ENCODE measurements at regions not wholly inside any gene's neighbourhood (a gene's known extent, or its start where the extent isn't known, plus 50 kb on each side); places are given as distances from the start of the nearest gene placed in this dataset.

DNA sequence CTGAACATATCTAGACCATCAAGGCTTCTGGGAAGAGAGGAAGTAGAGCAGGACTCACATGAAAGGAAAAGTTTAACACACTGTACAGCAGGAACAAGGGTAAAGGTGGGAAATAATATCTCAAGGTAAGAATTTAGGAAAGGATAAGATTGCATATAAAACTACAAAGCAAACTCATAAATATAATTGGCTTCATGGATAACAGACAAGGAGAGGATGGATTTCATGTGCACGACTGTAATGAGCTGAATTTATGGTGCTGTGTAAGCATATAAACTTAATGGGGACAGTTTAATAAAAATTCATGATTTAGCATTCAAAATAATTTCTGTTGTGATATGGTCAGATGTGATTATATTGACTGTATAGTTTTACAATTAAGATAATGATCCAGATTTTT is 298.0 kb downstream of the GXYLT1 start:
- TF ChIP-seq, protein P1, sequence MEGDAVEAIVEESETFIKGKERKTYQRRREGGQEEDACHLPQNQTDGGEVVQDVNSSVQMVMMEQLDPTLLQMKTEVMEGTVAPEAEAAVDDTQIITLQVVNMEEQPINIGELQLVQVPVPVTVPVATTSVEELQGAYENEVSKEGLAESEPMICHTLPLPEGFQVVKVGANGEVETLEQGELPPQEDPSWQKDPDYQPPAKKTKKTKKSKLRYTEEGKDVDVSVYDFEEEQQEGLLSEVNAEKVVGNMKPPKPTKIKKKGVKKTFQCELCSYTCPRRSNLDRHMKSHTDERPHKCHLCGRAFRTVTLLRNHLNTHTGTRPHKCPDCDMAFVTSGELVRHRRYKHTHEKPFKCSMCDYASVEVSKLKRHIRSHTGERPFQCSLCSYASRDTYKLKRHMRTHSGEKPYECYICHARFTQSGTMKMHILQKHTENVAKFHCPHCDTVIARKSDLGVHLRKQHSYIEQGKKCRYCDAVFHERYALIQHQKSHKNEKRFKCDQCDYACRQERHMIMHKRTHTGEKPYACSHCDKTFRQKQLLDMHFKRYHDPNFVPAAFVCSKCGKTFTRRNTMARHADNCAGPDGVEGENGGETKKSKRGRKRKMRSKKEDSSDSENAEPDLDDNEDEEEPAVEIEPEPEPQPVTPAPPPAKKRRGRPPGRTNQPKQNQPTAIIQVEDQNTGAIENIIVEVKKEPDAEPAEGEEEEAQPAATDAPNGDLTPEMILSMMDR (conservative IDR thresholded peaks at IDR 0.05): no peak
- Mint-ChIP-seq H3K36me3 (ENCODE audit: low read depth) (no peaks in the 10 kb centered on the region), H3K4me1 (no peaks in the 10 kb centered on the region), H3K9me3 (no peaks in the 10 kb centered on the region), H3K4me3 (no peak overlapping the region), H3K27me3 (ENCODE audit: low read depth) (no peaks in the 10 kb centered on the region), H3K27ac (ENCODE audit: unreplicated experiment) (no peak overlapping the region)
- no peak for DNase-seq (ENCODE audit: low read depth, low spot score)

DNA sequence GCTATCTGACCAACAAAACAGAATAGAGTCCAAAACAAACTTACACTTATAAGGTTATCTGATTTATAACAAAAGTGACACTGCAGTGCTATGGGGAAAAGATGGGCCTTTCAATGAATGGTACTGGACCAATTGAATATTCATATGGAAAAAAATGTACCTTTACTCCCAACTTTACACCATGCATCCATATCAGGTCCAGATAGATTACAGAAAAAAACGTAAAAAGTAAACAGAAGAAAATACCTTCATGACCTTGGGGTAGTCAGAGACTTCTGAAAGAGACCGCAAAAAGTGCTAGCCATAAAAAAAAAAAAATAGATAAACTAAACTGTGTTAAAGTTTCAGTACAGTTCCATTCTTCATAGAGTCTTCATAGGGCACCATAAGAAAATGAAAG is 308.3 kb downstream of the GXYLT1 start:
- H3K4me3 Mint-ChIP-seq: no peak overlapping the region
- no peak overlapping the region for H3K27ac Mint-ChIP-seq (ENCODE audit: unreplicated experiment)
- H3K36me3 Mint-ChIP-seq (ENCODE audit: low read depth): no peaks in the 10 kb centered on the region
- no peaks in the 10 kb centered on the region for H3K4me1 Mint-ChIP-seq
- H3K27me3 Mint-ChIP-seq (ENCODE audit: low read depth): no peaks in the 10 kb centered on the region
- TF ChIP-seq, protein P1 (conservative IDR thresholded peaks at IDR 0.05): no peak
- DNase-seq (ENCODE audit: low read depth, low spot score): no peak
- H3K9me3 Mint-ChIP-seq: peaks cover 2% of the 10 kb centered on the region

DNA sequence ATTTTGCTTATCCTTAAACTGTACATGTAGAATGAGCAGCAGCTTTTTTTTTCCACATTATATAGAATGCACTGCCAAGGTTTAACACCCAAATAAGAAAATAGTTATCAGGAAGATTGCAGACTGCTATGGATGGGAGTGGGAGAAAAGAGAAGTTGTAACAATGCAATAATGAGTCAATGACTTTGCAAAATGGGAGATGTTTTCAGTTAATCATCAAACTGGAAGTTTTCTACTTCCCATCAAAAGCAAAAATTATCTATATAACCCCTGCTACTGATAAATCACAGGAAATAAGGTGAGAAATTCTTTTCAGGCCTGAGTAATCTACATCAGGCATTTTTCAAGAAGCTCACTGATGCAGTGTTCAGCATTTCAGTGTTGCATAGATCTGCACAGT is 309.1 kb downstream of the GXYLT1 start:
- TF ChIP-seq, protein P1 (conservative IDR thresholded peaks at IDR 0.05): no peak
- H3K27me3 Mint-ChIP-seq (ENCODE audit: low read depth): no peaks in the 10 kb centered on the region
- peaks cover 2% of the 10 kb centered on the region for H3K9me3 Mint-ChIP-seq
- H3K27ac Mint-ChIP-seq (ENCODE audit: unreplicated experiment): no peak overlapping the region
- H3K36me3 Mint-ChIP-seq (ENCODE audit: low read depth): no peaks in the 10 kb centered on the region
- no peak overlapping the region for H3K4me3 Mint-ChIP-seq
- no peaks in the 10 kb centered on the region for H3K4me1 Mint-ChIP-seq
- DNase-seq (ENCODE audit: low read depth, low spot score): no peak

DNA sequence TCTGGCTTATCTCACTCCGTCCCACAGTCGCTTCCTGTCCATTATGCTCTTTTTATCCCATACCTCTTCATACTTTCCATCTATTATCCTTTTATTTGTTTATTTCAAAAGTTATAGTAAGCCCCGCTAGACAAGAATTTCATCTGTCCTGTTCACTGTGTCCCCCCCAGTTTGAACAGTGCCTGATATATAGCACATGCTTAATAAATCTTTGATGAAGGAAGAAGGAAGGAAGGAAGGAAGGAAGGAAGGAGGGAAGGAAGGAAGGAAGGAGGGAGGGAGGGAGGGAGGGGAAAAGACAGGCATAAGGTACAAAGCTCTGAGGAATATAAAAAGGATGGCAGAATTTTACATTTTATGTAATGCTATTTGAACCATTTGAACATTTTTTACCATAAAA is 324.7 kb downstream of the GXYLT1 start:
- Mint-ChIP-seq H3K4me1 (no peaks in the 10 kb centered on the region), H3K36me3 (ENCODE audit: low read depth) (peaks cover 3% of the 10 kb centered on the region), H3K27ac (ENCODE audit: unreplicated experiment) (no peak overlapping the region), H3K4me3 (no peak overlapping the region), H3K9me3 (peaks cover 2% of the 10 kb centered on the region), H3K27me3 (ENCODE audit: low read depth) (no peaks in the 10 kb centered on the region)
- DNase-seq (ENCODE audit: low read depth, low spot score): no peak
- TF ChIP-seq, protein P1 (conservative IDR thresholded peaks at IDR 0.05): no peak

DNA sequence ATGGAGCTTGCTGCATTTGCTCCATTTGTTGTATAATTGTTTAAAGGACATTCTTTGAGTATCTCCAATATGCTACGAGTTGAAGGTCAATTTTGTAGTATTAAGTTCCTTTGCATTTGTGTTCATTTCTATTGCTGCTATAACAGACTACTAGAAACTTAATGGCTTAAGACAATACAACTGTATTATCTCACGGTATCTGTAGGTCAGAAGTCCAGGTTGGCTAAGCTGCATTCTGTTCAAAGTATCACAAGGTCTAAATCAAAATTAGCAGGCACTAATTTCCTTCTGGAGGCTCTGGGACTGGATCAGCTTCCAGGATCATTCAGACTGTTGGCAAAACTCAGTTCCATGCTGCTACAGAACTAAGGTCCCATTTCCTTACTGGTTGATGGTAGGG is 340.6 kb downstream of the GXYLT1 start:
- H3K4me1 Mint-ChIP-seq: peaks cover 3% of the 10 kb centered on the region
- H3K36me3 Mint-ChIP-seq (ENCODE audit: low read depth): no peaks in the 10 kb centered on the region
- TF ChIP-seq, protein P1 (conservative IDR thresholded peaks at IDR 0.05): no peak
- H3K27ac Mint-ChIP-seq (ENCODE audit: unreplicated experiment): no peak overlapping the region
- H3K9me3 Mint-ChIP-seq: peaks cover 3% of the 10 kb centered on the region
- no peak for DNase-seq (ENCODE audit: low read depth, low spot score)
- H3K4me3 Mint-ChIP-seq: no peak overlapping the region
- H3K27me3 Mint-ChIP-seq (ENCODE audit: low read depth): no peaks in the 10 kb centered on the region

DNA sequence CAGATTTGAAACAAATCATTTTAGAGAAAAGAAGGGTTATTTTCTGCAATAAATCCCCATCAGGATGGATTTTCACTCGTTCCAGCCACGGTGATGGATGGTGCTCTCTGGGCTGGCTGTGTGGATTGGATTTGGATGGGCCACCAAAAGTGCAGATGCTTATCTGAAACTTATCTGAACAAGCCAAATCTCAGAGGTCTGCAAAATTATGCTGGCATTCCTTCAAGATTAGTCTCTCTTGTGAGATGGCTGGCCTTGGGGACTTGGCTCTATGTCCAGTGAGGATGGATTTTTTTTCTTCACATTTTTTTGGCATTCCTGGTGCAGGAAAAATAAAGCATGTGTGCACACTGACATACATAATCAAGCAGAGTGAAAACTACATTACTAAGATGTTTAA is 341.9 kb downstream of the GXYLT1 start:
- no peak overlapping the region for H3K27ac Mint-ChIP-seq (ENCODE audit: unreplicated experiment)
- no peak for DNase-seq (ENCODE audit: low read depth, low spot score)
- H3K4me1 Mint-ChIP-seq: peaks cover 3% of the 10 kb centered on the region
- H3K27me3 Mint-ChIP-seq (ENCODE audit: low read depth): no peaks in the 10 kb centered on the region
- no peak overlapping the region for H3K4me3 Mint-ChIP-seq
- H3K36me3 Mint-ChIP-seq (ENCODE audit: low read depth): no peaks in the 10 kb centered on the region
- no peaks in the 10 kb centered on the region for H3K9me3 Mint-ChIP-seq
- TF ChIP-seq, protein P1 (conservative IDR thresholded peaks at IDR 0.05): no peak
